ENCODE measurements at regions not wholly inside any gene's neighbourhood (a gene's known extent, or its start where the extent isn't known, plus 50 kb on each side); places are given as distances from the start of the nearest gene placed in this dataset.

DNA sequence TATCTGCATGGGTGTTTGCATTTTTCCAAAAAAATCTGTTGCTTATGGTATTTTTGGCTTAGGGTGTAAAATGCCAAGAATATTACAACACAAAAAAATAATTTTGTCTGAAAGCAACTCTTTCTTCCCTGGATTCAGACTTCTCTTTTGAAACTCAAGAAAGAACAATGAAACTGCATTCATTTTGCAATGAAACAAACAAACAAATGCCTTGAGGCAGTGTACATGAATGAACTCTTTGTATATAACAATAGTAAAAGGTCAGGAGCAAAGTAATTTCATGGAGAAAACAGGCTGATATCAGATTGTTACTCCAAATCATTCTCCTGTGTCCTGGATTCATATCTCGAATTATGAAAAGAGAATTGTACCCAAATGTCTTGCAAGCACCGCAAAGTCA is 301.6 kb upstream of the CDH20 start:
- Mint-ChIP-seq H3K36me3 (ENCODE audit: low read depth) (no peaks in the 10 kb centered on the region), H3K27me3 (ENCODE audit: low read depth) (no peaks in the 10 kb centered on the region), H3K4me3 (no peak overlapping the region), H3K4me1 (peaks cover 5% of the 10 kb centered on the region), H3K9me3 (no peaks in the 10 kb centered on the region), H3K27ac (no peak overlapping the region)
- TF ChIP-seq, protein P1, sequence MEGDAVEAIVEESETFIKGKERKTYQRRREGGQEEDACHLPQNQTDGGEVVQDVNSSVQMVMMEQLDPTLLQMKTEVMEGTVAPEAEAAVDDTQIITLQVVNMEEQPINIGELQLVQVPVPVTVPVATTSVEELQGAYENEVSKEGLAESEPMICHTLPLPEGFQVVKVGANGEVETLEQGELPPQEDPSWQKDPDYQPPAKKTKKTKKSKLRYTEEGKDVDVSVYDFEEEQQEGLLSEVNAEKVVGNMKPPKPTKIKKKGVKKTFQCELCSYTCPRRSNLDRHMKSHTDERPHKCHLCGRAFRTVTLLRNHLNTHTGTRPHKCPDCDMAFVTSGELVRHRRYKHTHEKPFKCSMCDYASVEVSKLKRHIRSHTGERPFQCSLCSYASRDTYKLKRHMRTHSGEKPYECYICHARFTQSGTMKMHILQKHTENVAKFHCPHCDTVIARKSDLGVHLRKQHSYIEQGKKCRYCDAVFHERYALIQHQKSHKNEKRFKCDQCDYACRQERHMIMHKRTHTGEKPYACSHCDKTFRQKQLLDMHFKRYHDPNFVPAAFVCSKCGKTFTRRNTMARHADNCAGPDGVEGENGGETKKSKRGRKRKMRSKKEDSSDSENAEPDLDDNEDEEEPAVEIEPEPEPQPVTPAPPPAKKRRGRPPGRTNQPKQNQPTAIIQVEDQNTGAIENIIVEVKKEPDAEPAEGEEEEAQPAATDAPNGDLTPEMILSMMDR (IDR thresholded peaks at IDR 0.05; ENCODE audit: unreplicated experiment in 3 of 3), result no peak

DNA sequence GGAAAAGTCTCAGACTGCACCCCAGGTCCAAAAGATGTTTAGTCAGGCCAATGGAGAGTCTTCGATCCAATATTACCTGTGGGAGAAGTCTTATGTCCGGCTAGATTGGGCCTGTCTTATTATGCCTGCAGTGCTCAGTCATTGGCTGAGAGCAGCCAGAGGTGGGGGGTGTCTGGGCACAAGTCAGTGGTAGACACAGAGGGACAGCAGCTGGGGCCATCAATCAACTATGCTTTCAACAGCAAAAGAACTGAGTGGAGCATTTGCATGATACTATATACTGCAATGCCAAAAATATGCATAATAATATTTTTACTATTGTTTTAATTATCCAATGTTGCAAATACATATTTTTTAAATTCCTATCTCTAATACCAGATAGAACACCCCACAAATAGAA is 298.6 kb upstream of the CDH20 start:
- no peak overlapping the region for H3K27ac Mint-ChIP-seq
- no peak overlapping the region for H3K4me3 Mint-ChIP-seq
- no peaks in the 10 kb centered on the region for H3K27me3 Mint-ChIP-seq (ENCODE audit: low read depth)
- no peaks in the 10 kb centered on the region for H3K36me3 Mint-ChIP-seq (ENCODE audit: low read depth)
- peaks cover 10% of the 10 kb centered on the region for H3K4me1 Mint-ChIP-seq
- TF ChIP-seq, protein P1 (IDR thresholded peaks at IDR 0.05; ENCODE audit: unreplicated experiment in 3 of 3), result no peak
- no peaks in the 10 kb centered on the region for H3K9me3 Mint-ChIP-seq

DNA sequence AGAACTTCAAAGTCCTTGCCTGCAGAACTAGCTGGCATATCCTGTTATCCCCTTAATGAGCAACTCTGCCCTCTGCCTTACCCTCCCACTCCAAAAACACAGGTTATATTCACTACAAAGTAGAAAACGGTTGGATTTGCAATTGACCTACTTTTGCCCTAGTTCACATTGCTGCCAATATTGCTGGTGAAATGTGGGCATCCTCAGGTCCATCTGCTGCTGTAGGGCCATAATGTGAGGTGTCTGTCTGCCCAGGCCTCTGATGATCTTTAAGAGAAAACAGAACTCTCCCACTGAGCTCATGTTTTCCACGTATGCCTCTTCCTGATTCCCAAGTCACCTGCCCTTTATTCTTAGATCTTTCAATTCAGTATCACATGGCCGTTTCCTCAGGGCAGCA is 294.0 kb upstream of the CDH20 start:
- no peaks in the 10 kb centered on the region for H3K36me3 Mint-ChIP-seq (ENCODE audit: low read depth)
- H3K27me3 Mint-ChIP-seq (ENCODE audit: low read depth), result no peaks in the 10 kb centered on the region
- H3K4me1 Mint-ChIP-seq, result peaks cover 10% of the 10 kb centered on the region
- no peak overlapping the region for H3K4me3 Mint-ChIP-seq
- TF ChIP-seq, protein P1 (IDR thresholded peaks at IDR 0.05; ENCODE audit: unreplicated experiment in 3 of 3), result no peak
- H3K9me3 Mint-ChIP-seq, result no peaks in the 10 kb centered on the region
- H3K27ac Mint-ChIP-seq, result no peak overlapping the region

DNA sequence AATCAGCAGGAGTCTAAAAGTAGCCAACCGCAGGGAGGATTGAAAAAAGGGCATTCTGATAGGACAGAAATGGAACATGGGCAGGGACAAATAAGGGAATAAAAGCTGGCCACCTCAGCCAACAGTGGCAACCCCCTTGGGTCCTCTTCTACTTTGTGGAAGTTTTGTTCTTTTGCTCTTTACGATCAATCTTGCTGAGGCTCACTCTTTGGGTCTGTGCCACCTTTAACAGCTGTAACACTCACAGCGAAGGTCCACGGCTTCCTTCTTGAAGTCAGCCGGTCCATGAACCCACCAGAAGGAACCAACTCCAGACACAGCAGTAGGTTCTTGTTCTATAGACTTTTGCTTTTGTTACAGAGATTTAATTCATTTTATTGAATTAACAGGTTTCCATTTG is 285.4 kb upstream of the CDH20 start:
- Mint-ChIP-seq H3K27ac (no peak overlapping the region), H3K36me3 (ENCODE audit: low read depth) (no peaks in the 10 kb centered on the region), H3K27me3 (ENCODE audit: low read depth) (no peaks in the 10 kb centered on the region), H3K4me1 (no peaks in the 10 kb centered on the region), H3K9me3 (peaks cover 12% of the 10 kb centered on the region), H3K4me3 (no peak overlapping the region)
- TF ChIP-seq, protein P1 (IDR thresholded peaks at IDR 0.05; ENCODE audit: unreplicated experiment in 3 of 3), result no peak

DNA sequence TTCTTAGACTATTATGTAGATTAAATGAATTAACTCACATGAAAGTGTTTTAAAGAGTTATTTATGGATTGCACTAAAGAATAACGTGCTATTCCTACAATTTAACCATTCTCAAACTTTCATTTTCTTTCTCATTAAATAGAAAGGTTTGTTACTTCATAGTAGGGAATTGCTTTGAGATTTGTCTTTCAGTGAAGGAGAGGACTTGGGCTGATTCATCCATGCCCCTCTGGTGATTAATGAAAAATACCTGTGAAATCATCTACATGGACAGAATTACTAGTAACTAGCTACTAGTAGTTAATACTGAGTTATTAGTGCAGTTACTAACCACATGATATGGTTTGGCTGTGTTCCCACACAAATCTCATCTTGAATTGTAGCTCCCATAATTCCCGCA is 275.8 kb upstream of the CDH20 start:
- H3K4me1 Mint-ChIP-seq, result no peaks in the 10 kb centered on the region
- no peak overlapping the region for H3K4me3 Mint-ChIP-seq
- no peak overlapping the region for H3K27ac Mint-ChIP-seq
- peaks cover 2% of the 10 kb centered on the region for H3K9me3 Mint-ChIP-seq
- H3K36me3 Mint-ChIP-seq (ENCODE audit: low read depth), result no peaks in the 10 kb centered on the region
- TF ChIP-seq, protein P1 (IDR thresholded peaks at IDR 0.05; ENCODE audit: unreplicated experiment in 3 of 3), result no peak
- no peaks in the 10 kb centered on the region for H3K27me3 Mint-ChIP-seq (ENCODE audit: low read depth)

DNA sequence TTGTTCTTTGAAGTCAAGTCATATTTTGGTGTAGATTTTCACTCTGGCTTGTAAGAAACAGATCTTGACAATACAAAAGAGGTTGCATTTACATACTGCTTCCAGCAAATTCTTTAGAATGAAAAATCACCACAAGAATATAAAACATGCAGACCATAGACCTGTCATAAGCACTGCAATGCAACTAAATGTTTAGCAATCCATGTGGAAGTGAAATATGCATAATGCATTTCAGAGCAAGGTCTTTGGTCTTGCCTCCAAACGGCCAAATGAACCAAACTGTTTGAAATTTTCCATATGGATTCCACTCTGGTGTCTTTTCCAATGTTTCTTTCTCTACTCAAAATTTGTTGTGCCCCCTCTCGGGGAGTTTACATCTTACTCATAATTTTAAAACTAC is 271.0 kb upstream of the CDH20 start:
- Mint-ChIP-seq H3K27me3 (ENCODE audit: low read depth) (no peaks in the 10 kb centered on the region), H3K27ac (no peak overlapping the region), H3K4me1 (no peaks in the 10 kb centered on the region), H3K36me3 (ENCODE audit: low read depth) (no peaks in the 10 kb centered on the region), H3K4me3 (no peak overlapping the region), H3K9me3 (no peaks in the 10 kb centered on the region)
- TF ChIP-seq, protein P1 (IDR thresholded peaks at IDR 0.05; ENCODE audit: unreplicated experiment in 3 of 3), result no peak

Data from nephron (organoid).